GM18519 (cell line): ENCODE measurements at regions not wholly inside any gene's neighbourhood (a gene's known extent, or its start where the extent isn't known, plus 50 kb on each side); places are given as distances from the start of the nearest gene placed in this dataset.

Experiments
- ATAC-seq: cut with Tn5 transposase; IDR thresholded peaks from one replicate; pipeline ENCODE4 v1.9.1; 2021; ENCODE audit warnings: mild to moderate bottlenecking, moderate library complexity; ENCODE audit not compliant: unreplicated experiment, low FRiP score

GRCh38 chr15:81548365-81549130 is 174.5 kb upstream of the TMC3 start:
- no peak for ATAC-seq

DNA sequence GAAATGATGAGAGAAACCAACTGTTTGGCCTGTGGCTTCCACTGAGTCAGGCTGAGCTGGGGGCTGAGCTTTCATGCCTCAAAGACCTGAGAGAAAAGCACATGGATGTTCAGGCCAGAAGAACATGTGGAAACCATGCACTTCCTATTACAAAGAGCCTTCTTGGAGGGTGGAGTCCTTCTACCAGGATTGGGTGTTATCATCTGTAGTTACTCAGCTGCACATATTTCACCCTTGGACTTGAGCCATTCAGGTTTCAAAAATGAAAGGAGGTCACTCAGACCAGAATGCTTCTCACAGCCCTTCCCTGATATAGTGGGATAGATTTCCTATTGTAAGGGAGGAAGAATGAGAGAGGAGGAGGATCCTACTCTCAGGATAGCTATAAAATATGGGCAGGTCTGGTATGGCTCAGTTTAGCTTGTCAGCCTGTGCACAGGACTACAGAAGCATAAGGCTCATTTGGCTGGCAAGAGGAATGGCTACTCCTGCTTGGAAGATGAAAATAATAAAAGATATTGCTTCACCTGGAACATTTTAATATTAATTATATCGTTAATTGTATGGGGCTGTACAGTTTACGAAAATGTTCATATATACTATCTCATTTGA is 173.6 kb upstream of the TMC3 start:
- no peak for ATAC-seq

DNA sequence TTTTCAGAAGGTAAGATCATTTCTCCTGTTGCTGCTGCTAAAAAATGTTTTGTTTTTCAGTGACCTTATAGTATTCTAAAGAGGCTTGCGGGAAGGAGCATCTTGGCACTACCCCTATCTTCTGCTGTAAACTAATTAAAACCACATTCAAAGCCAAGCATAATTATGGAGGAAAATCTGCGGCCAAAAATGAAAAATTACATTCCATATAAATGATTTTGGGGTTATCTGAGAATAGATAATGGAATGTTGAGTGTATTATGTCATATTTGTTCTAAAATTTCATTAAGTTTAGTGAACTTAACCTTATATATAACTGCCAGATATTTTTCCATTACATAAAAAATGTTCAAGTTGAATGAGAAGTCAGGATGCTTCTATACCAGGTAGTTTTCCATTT is 170.4 kb upstream of the TMC3 start:
- no peak for ATAC-seq

DNA sequence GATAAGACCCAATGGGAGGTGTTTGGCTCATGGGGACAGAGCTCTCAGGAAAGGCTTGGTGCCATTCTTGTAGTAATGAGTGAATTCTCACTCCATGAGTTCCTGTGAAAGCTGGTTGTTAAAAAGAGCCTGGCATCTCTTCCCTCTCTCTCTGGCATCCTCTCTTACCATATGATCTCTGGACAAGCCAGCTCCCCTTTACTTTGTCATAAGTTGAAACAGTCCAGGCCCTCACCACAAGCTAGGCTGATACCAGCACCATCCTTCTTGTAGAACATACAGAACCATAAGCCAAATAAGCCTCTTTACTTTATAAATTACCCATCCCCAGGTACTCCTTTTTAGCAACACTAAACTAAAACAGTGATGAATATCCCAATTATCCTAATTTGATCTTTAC is 166.9 kb upstream of the TMC3 start:
- ATAC-seq = no peak

DNA sequence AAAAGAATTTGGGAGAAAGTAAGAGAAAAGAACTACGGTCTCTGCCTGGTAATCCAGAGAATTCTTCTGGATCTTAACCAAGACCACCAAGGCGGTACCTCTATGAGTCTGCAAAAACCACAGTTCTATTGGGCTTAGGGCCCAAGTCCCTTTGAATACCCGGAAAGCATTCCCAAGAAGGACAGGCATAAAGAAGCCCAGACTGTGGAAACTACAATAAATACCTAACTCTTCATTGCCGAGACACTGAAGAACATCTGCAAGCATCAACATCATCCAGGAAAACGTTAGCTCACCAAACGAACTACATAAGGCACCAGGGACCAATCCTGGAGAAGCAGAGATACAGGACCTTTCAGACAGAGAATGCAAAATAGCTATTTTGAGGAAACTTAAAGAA is 162.3 kb upstream of the TMC3 start:
- ATAC-seq = no peak

DNA sequence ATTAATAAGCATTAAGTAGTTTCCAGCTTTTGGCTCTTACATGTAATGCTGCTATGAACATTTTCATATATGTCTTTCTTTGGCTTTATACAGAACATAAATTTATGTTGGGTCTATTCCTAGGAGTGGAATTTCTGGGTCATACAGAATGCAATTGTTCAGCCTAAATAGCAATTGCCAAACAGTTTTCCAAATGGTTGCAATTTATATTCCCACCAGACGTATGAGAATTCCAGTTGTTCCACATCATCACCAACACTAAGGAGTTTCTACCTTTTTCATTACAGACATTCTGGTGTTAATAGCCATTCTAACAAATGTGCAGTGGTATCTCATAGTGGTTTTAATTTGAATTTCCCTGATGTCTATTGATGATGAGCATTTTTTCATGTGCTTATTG is 160.1 kb upstream of the TMC3 start:
- no peak for ATAC-seq

DNA sequence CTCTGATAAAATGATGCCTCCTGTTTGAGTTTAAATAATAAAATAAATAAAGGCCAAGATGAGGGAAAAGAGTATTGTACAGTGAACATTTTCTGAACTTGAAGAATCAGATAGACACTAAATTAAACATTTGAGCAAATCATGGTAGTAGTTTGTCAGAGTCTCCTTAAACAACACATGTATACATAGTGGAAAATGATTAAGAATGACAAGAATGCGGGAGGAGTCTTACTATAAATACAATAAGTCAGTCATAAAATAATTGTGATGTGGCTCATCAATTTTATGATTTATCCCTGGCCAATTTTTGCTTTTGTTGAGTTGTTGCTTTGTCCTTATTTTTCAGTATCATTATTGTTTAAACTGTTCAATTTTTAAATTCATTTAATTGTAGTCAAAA is 158.0 kb upstream of the TMC3 start:
- ATAC-seq = no peak

DNA sequence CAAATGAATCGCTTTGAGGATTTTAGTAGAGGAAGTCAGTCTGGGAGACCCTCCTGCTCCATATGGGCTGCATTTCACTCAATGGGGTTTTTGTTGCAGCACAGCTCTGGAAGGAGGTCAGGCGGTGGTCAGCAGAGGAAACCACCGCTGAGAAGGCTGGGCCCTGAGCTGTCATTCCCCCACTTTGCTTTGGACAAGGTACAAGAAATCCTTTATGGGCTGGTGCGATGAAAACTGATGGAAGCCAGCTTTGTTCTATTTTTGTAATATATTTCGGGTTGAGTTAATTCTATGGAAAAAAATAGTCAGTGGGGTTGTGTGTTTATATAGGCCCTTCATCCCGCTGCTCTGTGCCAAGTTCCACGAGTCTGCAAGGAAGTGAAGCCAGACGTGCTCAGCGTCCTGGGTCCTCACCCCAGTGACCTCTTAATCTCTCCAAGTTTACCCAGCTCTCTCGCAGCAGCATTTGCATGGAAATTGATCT is 157.1 kb upstream of the TMC3 start:
- no peak for ATAC-seq

GRCh38 chr15:81530271-81530691 is 156.3 kb upstream of the TMC3 start:
- no peak for ATAC-seq

GRCh38 chr15:81529481-81529880 is 155.5 kb upstream of the TMC3 start:
- no peak for ATAC-seq

DNA sequence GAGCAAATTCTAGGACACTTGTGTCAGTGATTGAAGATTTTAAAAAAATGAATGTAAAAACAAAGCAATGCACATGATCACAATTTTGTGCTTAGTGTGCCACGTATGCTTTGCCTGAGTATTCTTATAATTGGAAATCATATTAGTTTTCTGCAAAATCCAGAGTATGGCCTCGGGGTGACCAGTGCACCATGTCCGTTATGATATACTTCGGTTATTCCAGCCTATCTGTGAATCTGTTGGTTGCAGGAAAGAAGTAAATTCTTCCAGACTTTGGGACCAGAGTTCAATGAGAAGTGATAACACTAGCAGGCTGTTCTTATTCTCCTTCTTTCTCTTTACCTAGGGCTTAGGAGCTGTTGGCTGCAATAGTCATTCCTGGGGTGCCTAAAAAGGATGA is 152.0 kb upstream of the TMC3 start:
- no peak for ATAC-seq

GRCh38 chr15:81524496-81524895 is 150.5 kb upstream of the TMC3 start:
- no peak for ATAC-seq

- no peak for ATAC-seq
Measured at GRCh38 chr15:81523867-81524266, 149.9 kb upstream of the TMC3 start.

- ATAC-seq = no peak
Measured at GRCh38 chr15:81520480-81520879, 146.5 kb upstream of the TMC3 start.

DNA sequence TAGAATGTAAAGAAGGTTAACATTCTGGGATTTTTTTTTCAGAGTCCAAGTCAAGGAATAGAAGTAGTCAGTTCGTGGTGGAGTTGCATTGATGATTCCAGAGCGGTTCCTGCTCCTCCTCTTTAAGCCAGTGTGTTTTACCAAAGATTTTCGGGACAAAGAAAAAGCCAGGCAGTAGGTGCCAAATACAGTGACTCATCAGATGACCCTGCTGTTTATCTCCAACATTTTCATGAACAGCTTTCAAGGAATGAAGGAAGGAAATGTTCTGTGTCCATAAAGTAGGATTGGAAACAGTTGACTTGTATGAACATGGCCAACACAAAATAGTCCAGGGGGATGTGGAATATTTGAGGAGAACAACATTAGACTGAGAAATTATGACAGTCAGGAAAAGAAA is 142.4 kb upstream of the TMC3 start:
- no peak for ATAC-seq

DNA sequence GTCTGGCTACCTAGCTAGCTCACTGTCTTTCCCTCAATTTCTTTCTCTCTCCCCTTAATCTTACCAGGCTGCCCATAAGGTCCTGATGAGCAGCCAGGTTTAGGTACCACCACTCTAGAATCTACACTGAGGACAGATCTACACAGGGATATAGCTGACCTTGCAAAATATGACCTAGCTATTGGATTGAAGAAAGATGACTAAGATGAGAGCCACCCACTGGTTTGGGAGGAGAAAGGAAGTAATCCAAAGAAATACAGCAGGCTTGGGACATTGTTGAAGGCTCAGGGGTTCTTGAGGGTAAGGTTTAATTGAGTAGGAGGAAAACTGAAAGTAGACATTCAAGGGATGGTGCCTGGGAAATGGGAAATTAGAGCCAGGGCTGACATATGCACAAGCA is 142.0 kb upstream of the TMC3 start:
- ATAC-seq = no peak

GRCh38 chr15:81514725-81515124 is 140.7 kb upstream of the TMC3 start:
- no peak for ATAC-seq

- no peak for ATAC-seq
Measured at GRCh38 chr15:81511138-81511537, 137.1 kb upstream of the TMC3 start.

- ATAC-seq = no peak
Measured at GRCh38 chr15:81507831-81508230, 133.8 kb upstream of the TMC3 start.

GRCh38 chr15:81506936-81507335 is 132.9 kb upstream of the TMC3 start:
- no peak for ATAC-seq

DNA sequence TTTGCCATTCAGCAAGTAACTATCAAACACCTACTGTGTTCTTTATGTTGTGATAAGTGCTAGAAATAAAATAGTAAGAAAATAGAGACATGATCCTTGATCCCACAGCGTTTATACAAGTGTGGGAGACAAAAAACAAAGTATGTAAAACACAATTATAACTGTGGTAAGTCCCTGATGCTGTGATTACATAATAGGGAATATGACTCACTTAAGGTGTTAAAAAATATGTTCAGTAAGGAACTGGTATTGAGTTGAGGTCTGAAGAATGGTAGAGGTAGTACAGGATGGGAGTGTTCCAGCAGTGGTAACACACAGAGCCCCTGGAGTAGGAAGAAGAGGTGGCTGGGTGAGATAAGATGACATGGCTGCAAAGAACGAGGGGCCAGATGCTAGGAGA is 132.1 kb upstream of the TMC3 start:
- no peak for ATAC-seq

DNA sequence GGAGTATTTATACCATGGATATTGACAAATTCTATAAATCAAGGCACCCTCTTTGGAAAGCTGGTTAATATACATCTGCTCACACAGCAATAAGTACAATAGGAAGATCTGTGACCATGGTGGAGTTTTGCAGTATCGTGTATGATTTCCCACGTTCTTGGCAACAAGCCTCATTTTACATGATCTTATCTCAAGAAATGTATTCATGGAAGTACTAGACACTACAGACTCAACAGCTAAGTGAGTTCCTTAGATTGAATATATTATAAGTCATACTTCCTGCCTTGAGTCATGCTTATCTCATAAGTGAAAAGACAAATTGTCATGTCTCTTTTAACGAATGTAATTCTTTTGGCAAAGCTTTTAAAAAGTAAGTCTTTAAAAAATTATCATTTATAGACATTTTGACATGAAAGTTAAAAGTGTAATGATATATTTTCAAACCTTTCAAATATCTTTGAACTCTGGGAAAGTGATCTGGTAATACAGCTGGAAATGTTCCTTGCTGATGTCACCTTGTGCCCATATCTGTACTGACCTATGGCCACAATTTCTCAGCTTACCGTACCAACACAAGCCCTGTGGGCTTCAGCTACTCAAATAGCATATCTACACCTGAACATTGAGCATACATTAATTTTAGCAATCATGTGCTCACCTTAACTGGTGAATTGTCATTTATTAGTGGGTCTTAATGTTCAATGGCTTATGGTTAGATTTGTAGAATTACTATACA is 130.3 kb upstream of the TMC3 start:
- ATAC-seq = no peak
